HFF-Myc (cell line): ENCODE measurements at regions not wholly inside any gene's neighbourhood (a gene's known extent, or its start where the extent isn't known, plus 50 kb on each side); places are given as distances from the start of the nearest gene placed in this dataset.

Source experiments
- DNase-seq: peaks from one replicate; pipeline ENCODE4 v3.0.0-alpha.2; 2011; ENCODE audit warnings: low read depth; ENCODE audit errors: extremely low read depth
- H3K4me3 ChIP-seq: replicated peaks from 2 replicates; pipeline ENCODE4 v1.5.1; 2011; ENCODE audit warnings: low read depth, mild to moderate bottlenecking, control low read depth, low read length
- TF ChIP-seq, protein P1 (sequence below): IDR thresholded peaks from 2 replicates; pipeline ENCODE4 v1.5.1; 2012; ENCODE audit warnings: mild to moderate bottlenecking, low read depth, low read length, control low read depth; ENCODE audit errors: missing control alignments

DNA sequence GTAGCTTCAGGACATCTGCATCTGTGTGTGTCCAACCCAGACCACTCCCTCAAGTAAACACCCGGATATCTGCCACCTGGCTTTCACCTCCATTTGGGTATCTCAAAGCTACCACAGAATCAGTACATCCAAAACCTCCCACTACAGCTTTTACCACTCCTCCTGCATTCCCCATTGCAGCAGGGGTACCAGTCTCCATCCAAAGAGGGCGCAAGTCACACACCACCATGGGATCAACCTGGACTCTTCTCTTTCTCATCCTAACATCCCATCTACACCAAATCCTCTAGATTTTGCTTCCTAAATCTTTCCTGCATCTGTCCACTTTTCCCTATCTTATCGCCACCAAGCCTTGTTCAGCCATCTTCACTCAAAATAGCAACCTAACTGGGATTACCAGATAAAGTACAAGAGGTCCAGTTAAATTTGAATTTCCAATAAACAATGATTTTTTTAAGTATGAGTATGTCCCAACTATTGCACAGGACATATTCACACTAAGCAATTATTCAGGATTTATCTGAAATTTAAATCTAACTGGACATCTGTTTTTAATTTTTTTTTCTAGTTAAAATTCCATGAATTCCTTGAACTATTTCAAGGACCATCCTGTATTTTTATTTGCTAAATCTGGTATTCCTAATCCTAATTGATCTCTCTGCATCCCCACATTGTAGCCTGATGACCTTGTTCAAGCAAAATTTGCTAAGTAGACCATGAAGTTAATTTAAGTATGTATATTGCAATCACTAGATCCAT lies 164.3 kb upstream of the MLN start:
- no peak for DNase-seq
- TF ChIP-seq, protein P1, sequence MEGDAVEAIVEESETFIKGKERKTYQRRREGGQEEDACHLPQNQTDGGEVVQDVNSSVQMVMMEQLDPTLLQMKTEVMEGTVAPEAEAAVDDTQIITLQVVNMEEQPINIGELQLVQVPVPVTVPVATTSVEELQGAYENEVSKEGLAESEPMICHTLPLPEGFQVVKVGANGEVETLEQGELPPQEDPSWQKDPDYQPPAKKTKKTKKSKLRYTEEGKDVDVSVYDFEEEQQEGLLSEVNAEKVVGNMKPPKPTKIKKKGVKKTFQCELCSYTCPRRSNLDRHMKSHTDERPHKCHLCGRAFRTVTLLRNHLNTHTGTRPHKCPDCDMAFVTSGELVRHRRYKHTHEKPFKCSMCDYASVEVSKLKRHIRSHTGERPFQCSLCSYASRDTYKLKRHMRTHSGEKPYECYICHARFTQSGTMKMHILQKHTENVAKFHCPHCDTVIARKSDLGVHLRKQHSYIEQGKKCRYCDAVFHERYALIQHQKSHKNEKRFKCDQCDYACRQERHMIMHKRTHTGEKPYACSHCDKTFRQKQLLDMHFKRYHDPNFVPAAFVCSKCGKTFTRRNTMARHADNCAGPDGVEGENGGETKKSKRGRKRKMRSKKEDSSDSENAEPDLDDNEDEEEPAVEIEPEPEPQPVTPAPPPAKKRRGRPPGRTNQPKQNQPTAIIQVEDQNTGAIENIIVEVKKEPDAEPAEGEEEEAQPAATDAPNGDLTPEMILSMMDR: peak; percentile 40
- H3K4me3 ChIP-seq: no peak overlapping the region

DNA sequence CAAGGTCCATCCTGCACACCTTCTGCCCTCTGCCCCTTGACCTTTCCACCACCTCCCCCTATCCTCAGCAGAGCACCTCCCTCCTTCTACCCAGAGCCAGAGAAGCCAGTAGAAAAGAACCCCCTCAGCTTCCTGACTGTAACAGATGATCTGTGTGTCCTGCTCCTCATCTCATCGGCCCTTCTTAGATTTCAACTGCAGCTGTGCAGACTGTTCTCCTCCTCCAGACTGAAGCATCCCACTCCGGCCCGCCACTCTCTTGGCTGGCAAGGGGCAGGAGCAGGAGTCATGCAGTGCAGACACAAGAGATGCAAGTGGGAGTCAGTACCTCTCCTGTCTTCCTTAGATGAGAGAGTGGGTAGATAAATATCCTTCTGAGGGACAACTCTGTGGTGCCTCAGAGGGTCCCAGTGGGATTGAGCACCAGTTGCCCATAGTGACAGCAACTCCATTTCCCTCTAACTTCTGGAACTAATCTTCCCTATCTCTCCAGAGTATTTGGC lies 163.5 kb upstream of the MLN start:
- no peak for DNase-seq
- TF ChIP-seq, protein P1: no peak
- H3K4me3 ChIP-seq: no peak overlapping the region

DNA sequence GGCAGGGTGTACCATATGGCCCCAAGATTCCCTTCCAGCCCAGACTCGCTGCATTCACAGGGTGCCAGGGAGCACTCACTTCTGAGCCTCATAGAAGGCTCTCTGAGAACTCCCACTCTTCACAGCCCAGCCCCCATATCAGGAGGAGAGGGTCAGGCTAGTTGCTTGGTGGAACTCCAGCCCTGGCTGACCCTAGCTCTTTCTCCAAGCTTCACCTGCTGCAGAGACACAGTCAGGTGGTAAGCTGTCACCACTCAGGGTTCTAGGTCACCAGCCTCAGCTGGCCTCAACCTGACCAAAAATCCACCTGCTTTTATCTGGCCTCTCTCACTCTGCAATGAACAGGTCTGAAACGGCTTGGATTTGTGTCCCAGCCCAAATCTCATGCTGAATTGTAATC lies 162.7 kb upstream of the MLN start:
- H3K4me3 ChIP-seq: no peak overlapping the region
- TF ChIP-seq, protein P1: no peak
- DNase-seq: no peak

DNA sequence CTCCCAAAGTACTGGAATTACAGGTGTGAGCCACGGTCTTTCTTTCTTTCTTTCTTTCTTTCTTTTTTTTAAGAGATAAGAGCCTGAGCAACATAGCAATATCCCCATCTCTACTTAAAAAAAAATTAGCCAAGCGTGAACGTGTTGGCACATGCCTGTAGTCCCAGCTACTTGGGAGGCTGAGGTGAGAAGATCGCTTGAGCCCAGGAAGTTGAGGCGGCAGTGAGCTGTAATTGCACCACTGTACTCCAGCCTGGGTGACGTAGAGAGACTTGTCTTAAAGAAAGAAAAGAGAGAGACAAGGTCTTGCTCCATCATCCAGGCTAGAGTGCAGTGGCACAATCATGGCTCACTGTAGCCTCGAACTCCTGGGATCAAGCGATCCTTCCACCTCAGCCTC lies 162.0 kb upstream of the MLN start:
- H3K4me3 ChIP-seq: no peak overlapping the region
- no peak for DNase-seq
- TF ChIP-seq, protein P1: no peak

DNA sequence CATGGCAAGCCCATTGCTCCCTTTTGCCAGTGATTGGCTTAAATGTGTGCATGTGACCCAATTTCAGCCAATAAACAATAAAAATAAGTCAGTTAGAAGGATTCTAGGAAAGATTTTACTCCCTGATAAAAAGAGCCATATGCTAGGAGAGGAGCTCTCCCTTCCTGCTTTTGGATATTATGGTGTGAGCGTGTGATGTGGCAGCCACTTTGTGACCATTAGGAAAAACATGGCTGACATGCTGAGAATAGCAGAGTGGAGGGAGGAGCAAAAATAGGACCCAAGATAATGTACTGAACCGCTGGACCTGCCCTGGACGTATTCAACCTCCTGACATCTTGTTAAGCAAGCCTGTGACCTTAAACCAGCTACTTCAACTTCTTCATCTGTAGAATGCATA lies 160.6 kb upstream of the MLN start:
- DNase-seq: no peak
- no peak overlapping the region for H3K4me3 ChIP-seq
- TF ChIP-seq, protein P1: no peak

DNA sequence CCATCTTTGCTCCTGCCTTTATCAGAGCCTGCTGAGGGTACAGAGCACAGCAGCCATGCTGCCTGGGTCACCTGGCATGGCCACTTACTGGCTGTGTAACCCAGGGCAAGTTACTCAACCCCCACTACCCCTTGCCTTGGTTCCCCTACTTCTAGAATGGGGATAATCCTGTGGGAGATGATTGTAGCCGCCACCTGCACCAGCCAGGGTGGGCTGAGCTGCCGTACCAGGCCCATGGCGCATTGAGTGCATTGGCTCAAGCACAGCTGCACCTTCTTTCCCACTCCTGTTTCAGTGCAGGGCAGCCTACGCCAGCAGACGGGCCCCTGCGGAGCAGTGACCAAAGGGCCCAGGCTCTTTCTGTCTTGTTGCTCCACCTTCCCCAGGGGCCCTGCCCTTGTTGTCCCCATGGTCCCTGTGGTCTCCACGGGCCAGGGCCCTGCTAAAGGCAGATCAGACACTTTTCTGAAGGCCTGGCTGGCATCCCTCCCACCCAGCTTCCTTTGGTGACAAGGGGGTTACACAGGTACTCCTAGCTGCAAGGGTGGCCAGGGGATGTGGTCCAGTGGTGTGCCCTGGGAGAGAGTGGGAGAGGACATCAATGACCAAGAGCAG lies 159.4 kb upstream of the MLN start:
- TF ChIP-seq, protein P1: no peak
- no peak overlapping the region for H3K4me3 ChIP-seq

More for the DNA sequence above, 159.4 kb upstream of the MLN start:
- no peak for DNase-seq
